Loucy (cell line): ENCODE measurements at regions not wholly inside any gene's neighbourhood (a gene's known extent, or its start where the extent isn't known, plus 50 kb on each side); places are given as distances from the start of the nearest gene placed in this dataset.

ENCODE experiments used
- H2AFZ ChIP-seq: fragments of 200-600 bp; sonication (generic); 2 replicates; pipeline ENCODE4 v1.6.0; 2016; ENCODE audit warnings: antibody characterized with exemption, mild to moderate bottlenecking, low read length, moderate library complexity
- H3F3A ChIP-seq: fragments of 200-600 bp; 2 replicates; pipeline ENCODE4 v1.6.0; 2016; ENCODE audit warnings: antibody characterized with exemption, low read depth, mild to moderate bottlenecking
- H3K27me3 ChIP-seq: fragments of 200-600 bp; sonication (generic); 2 replicates; pipeline ENCODE4 v1.6.1; 2014; ENCODE audit warnings: low read length, mild to moderate bottlenecking; ENCODE audit not compliant: insufficient read depth, poor library complexity, severe bottlenecking
- H3K36me3 ChIP-seq: fragments of 200-600 bp; sonication (generic); 2 replicates; pipeline ENCODE4 v1.6.1; 2016; ENCODE audit warnings: low read length; ENCODE audit not compliant: insufficient read depth
- H3K4me1 ChIP-seq: fragments of 200-600 bp; sonication (generic); 2 replicates; pipeline ENCODE4 v1.5.1; 2014; ENCODE audit warnings: low read length, mild to moderate bottlenecking; ENCODE audit not compliant: insufficient read depth, poor library complexity, severe bottlenecking
- H3K4me2 ChIP-seq: fragments of 200-600 bp; sonication (generic); 2 replicates; pipeline ENCODE4 v1.6.0; 2014; ENCODE audit warnings: antibody characterized with exemption, low read length, low read depth, mild to moderate bottlenecking; ENCODE audit not compliant: poor library complexity, severe bottlenecking
- H3K4me3 ChIP-seq: fragments of 200-600 bp; sonication (generic); 2 replicates; pipeline ENCODE4 v1.5.1; 2014; ENCODE audit warnings: low read length, mild to moderate bottlenecking, mixed read lengths; ENCODE audit not compliant: poor library complexity, severe bottlenecking
- H3K79me2 ChIP-seq: fragments of 200-600 bp; sonication (generic); 2 replicates; pipeline ENCODE4 v1.6.1; 2014; ENCODE audit warnings: low read length; ENCODE audit not compliant: insufficient read depth
- H3K9ac ChIP-seq: fragments of 200-600 bp; sonication (generic); 2 replicates; pipeline ENCODE4 v1.6.0; 2014; ENCODE audit warnings: mild to moderate bottlenecking, low read depth, low read length, moderate library complexity; ENCODE audit not compliant: poor library complexity, severe bottlenecking
- H3K9me2 ChIP-seq: fragments of 200-600 bp; sonication (generic); replicated peaks from 2 replicates; pipeline ENCODE4 v1.6.1; 2016; ENCODE audit warnings: low read depth, low read length, mixed read lengths
- H3K9me3 ChIP-seq: fragments of 200-600 bp; sonication (generic); 2 replicates; pipeline ENCODE4 v1.6.1; 2014; ENCODE audit warnings: mild to moderate bottlenecking, antibody characterized with exemption, low read length, low read depth; ENCODE audit not compliant: insufficient read depth
- H4K20me1 ChIP-seq: fragments of 200-600 bp; sonication (generic); 2 replicates; pipeline ENCODE4 v1.6.0; 2014; ENCODE audit warnings: antibody characterized with exemption, low read length, mild to moderate bottlenecking; ENCODE audit not compliant: insufficient read depth, poor library complexity, severe bottlenecking
- CTCF ChIP-seq: fragments of 200-600 bp; sonication (generic); conservative IDR thresholded peaks from 2 replicates; pipeline ENCODE4 v1.5.1; 2014; ENCODE audit warnings: mild to moderate bottlenecking, antibody characterized with exemption, low read length
- EZH2phosphoT487 ChIP-seq: fragments of 200-600 bp; IDR thresholded peaks from 2 replicates; pipeline ENCODE4 v1.6.1; 2018; ENCODE audit warnings: antibody characterized with exemption, mild to moderate bottlenecking, moderate library complexity, borderline replicate concordance

- Histone ChIP-seq H3K36me3 (no peaks in the 10 kb centered on the region), H3K9me3 (no peaks in the 10 kb centered on the region), H4K20me1 (no peaks in the 10 kb centered on the region), H3K9me2 (no peaks in the 10 kb centered on the region), H3K79me2 (no peaks in the 10 kb centered on the region), H3K9ac (no peak overlapping the region), H3F3A (no peaks in the 10 kb centered on the region), H3K27me3 (no peaks in the 10 kb centered on the region), H3K4me3 (no peak overlapping the region), H2AFZ (peak overlapping the region; percentile 14; the same call in 1 of the 2 replicates), H3K4me1 (peaks cover 15% of the 10 kb centered on the region), H3K4me2 (peak overlapping the region; percentile 38)
- TF ChIP-seq EZH2phosphoT487: no peak
- TF ChIP-seq CTCF: no peak
These were observed 77.6 kb upstream of the SESN3 start for GRCh38 chr11:95308512-95309035.

GRCh38 chr11:95307286-95307685 lies 76.3 kb upstream of the SESN3 start:
- H2AFZ ChIP-seq: no peak overlapping the region
- H3K9me2 ChIP-seq: no peaks in the 10 kb centered on the region
- H3K9me3 ChIP-seq: no peaks in the 10 kb centered on the region

GRCh38 chr11:95306801-95307200 lies 75.8 kb upstream of the SESN3 start:
- Histone ChIP-seq H3K27me3 (no peaks in the 10 kb centered on the region), H4K20me1 (no peaks in the 10 kb centered on the region), H3K4me3 (no peak overlapping the region), H3K9me3 (no peaks in the 10 kb centered on the region), H3K4me2 (no peak overlapping the region), H3K4me1 (peaks cover 15% of the 10 kb centered on the region), H3K79me2 (no peaks in the 10 kb centered on the region), H2AFZ (no peak overlapping the region), H3K9ac (no peak overlapping the region), H3K9me2 (no peaks in the 10 kb centered on the region), H3K36me3 (no peaks in the 10 kb centered on the region), H3F3A (no peaks in the 10 kb centered on the region)
- TF ChIP-seq CTCF (no peak), EZH2phosphoT487 (no peak)

More at GRCh38 chr11:95307286-95307685, 76.3 kb upstream of the SESN3 start:
- no peaks in the 10 kb centered on the region for H4K20me1 ChIP-seq
- no peaks in the 10 kb centered on the region for H3K79me2 ChIP-seq
- H3K36me3 ChIP-seq: no peaks in the 10 kb centered on the region
- H3K4me2 ChIP-seq: no peak overlapping the region
- no peak overlapping the region for H3K4me3 ChIP-seq
- TF ChIP-seq EZH2phosphoT487 (no peak), CTCF (no peak)
- no peaks in the 10 kb centered on the region for H3K27me3 ChIP-seq
- H3K9ac ChIP-seq: no peak overlapping the region
- peaks cover 15% of the 10 kb centered on the region for H3K4me1 ChIP-seq
- H3F3A ChIP-seq: no peaks in the 10 kb centered on the region
